Keratinocyte (primary cell): ENCODE measurements at regions not wholly inside any gene's neighbourhood (a gene's known extent, or its start where the extent isn't known, plus 50 kb on each side); places are given as distances from the start of the nearest gene placed in this dataset.

ENCODE experiments used
- EZH2 ChIP-seq: IDR thresholded peaks from one replicate; pipeline ENCODE4 v1.6.1; 2012; ENCODE audit warnings: inconsistent platforms, mild to moderate bottlenecking, low read length, moderate library complexity
- TF ChIP-seq, protein P1 (sequence below), 3 experiments: IDR thresholded peaks in 1 of 3; conservative IDR thresholded peaks in 1 of 3; optimal IDR thresholded peaks in 1 of 3; 2 replicates in 2 of 3; 3 replicates in 1 of 3; pipeline versions ENCODE3 to v1.5.1; 2011; ENCODE audit warnings: low read length in 3 of 3, mild to moderate bottlenecking in 3 of 3, moderate library complexity in 2 of 3, control low read depth in 1 of 3, inconsistent platforms in 1 of 3; ENCODE audit not compliant: insufficient read depth in 2 of 3; ENCODE audit errors: extremely low read depth in 1 of 3

DNA sequence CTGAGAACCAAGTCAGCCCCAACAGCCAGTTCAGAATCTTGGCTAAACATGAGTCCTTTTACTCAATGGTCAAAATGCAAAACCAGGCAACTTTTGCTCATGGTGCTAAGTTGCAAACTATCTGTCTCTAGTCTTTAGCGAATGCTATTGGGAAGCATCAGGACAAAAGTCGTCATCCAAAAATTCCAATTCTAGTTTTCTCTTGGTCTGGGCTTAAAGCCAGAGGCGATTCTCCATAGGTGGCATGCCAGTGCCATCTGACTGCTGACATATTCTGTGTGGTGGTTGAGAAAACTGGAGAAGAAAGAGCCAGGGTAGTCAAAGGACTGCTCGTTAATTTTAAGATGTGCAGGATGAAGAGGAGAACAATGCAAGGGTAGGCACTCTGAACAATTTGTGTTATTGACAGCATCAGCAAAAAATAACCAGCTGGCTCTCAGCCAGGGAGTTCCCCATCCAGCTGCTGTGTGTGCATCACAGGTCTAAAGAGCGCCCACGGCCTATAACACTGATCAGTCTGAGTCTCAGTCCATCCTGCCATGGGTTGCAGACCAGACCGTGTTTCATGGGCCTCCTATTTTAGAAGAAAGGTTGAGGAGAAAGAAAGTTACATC, 313.6 kb downstream of the ALDH8A1 start:
- TF ChIP-seq EZH2: no peak
- TF ChIP-seq, protein P1, sequence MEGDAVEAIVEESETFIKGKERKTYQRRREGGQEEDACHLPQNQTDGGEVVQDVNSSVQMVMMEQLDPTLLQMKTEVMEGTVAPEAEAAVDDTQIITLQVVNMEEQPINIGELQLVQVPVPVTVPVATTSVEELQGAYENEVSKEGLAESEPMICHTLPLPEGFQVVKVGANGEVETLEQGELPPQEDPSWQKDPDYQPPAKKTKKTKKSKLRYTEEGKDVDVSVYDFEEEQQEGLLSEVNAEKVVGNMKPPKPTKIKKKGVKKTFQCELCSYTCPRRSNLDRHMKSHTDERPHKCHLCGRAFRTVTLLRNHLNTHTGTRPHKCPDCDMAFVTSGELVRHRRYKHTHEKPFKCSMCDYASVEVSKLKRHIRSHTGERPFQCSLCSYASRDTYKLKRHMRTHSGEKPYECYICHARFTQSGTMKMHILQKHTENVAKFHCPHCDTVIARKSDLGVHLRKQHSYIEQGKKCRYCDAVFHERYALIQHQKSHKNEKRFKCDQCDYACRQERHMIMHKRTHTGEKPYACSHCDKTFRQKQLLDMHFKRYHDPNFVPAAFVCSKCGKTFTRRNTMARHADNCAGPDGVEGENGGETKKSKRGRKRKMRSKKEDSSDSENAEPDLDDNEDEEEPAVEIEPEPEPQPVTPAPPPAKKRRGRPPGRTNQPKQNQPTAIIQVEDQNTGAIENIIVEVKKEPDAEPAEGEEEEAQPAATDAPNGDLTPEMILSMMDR (optimal IDR thresholded peaks at IDR 0.05 in 1 of 3, IDR thresholded peaks at IDR 0.05 in 1 of 3, conservative IDR thresholded peaks at IDR 0.05 in 1 of 3; ENCODE audit: extremely low read depth in 1 of 3, insufficient read depth in 2 of 3, low read length in 3 of 3): no peak
